Glutamatergic neuron (in vitro differentiated cells): ENCODE measurements at regions not wholly inside any gene's neighbourhood (a gene's known extent, or its start where the extent isn't known, plus 50 kb on each side); places are given as distances from the start of the nearest gene placed in this dataset.

Experiments
- DNase-seq: peaks from one replicate; pipeline ENCODE4 v3.0.0; 2022
- H3K27ac Mint-ChIP-seq: one replicate; pipeline ENCODE4 v1.8.0; 2020; ENCODE audit warnings: mild to moderate bottlenecking, mixed read lengths, inconsistent platforms; ENCODE audit not compliant: unreplicated experiment
- H3K27me3 Mint-ChIP-seq: one replicate; pipeline ENCODE4 v1.8.0; 2020; ENCODE audit warnings: mild to moderate bottlenecking, moderate library complexity, mixed read lengths, inconsistent platforms; ENCODE audit not compliant: unreplicated experiment
- H3K36me3 Mint-ChIP-seq: one replicate; pipeline ENCODE4 v1.8.0; 2020; ENCODE audit warnings: mild to moderate bottlenecking, mixed read lengths, inconsistent platforms; ENCODE audit not compliant: unreplicated experiment
- H3K4me1 Mint-ChIP-seq: one replicate; pipeline ENCODE4 v1.8.0; 2020; ENCODE audit warnings: mild to moderate bottlenecking, low read depth, mixed read lengths, inconsistent platforms; ENCODE audit not compliant: unreplicated experiment
- H3K4me3 Mint-ChIP-seq: one replicate; pipeline ENCODE4 v1.8.0; 2020; ENCODE audit warnings: mild to moderate bottlenecking, mixed read lengths, inconsistent platforms; ENCODE audit not compliant: unreplicated experiment
- H3K9me3 Mint-ChIP-seq: one replicate; pipeline ENCODE4 v1.8.0; 2020; ENCODE audit warnings: mild to moderate bottlenecking, moderate library complexity, mixed read lengths, inconsistent platforms; ENCODE audit not compliant: unreplicated experiment
- TF ChIP-seq, protein P1 (sequence below): fragments of 200-600 bp; sonication (generic); IDR thresholded peaks from one replicate; pipeline ENCODE4 v1.5.0; 2021; ENCODE audit not compliant: partially characterized antibody, unreplicated experiment

DNA sequence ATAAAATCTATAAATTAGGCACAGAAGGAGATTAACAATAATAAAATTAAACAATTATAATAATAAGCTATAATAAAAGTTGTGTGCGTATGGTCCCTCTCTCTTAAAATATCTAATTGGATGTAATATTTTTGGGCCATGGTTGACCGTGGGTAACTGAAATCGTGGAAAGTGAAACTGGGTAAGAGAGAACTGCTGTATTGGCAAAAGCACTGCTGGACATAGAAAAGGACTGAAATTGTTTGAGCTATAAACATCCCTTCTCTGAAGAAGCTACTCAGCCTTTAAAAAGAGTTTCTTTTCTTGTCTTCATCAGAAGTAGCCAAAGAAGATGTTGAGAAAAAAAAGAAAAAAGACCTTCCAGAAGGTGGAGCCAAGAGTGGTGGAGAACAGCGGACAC lies 379.4 kb downstream of the ZNF521 start:
- no peak for DNase-seq
- H3K27ac Mint-ChIP-seq: no peak overlapping the region
- peaks cover 4% of the 10 kb centered on the region for H3K36me3 Mint-ChIP-seq
- H3K4me1 Mint-ChIP-seq: peaks cover 2% of the 10 kb centered on the region
- no peak overlapping the region for H3K4me3 Mint-ChIP-seq
- peaks cover 2% of the 10 kb centered on the region for H3K27me3 Mint-ChIP-seq
- TF ChIP-seq, protein P1, sequence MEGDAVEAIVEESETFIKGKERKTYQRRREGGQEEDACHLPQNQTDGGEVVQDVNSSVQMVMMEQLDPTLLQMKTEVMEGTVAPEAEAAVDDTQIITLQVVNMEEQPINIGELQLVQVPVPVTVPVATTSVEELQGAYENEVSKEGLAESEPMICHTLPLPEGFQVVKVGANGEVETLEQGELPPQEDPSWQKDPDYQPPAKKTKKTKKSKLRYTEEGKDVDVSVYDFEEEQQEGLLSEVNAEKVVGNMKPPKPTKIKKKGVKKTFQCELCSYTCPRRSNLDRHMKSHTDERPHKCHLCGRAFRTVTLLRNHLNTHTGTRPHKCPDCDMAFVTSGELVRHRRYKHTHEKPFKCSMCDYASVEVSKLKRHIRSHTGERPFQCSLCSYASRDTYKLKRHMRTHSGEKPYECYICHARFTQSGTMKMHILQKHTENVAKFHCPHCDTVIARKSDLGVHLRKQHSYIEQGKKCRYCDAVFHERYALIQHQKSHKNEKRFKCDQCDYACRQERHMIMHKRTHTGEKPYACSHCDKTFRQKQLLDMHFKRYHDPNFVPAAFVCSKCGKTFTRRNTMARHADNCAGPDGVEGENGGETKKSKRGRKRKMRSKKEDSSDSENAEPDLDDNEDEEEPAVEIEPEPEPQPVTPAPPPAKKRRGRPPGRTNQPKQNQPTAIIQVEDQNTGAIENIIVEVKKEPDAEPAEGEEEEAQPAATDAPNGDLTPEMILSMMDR: no peak
- peaks cover 1% of the 10 kb centered on the region for H3K9me3 Mint-ChIP-seq

- Mint-ChIP-seq H3K27me3 (peaks cover 5% of the 10 kb centered on the region), H3K36me3 (peaks cover 4% of the 10 kb centered on the region), H3K27ac (no peak overlapping the region), H3K9me3 (peaks cover 1% of the 10 kb centered on the region), H3K4me1 (peaks cover 2% of the 10 kb centered on the region), H3K4me3 (no peak overlapping the region)
- TF ChIP-seq, protein P1: no peak
- no peak for DNase-seq
Observed at GRCh38 chr18:24974431-24974830, 377.5 kb downstream of the ZNF521 start.

DNA sequence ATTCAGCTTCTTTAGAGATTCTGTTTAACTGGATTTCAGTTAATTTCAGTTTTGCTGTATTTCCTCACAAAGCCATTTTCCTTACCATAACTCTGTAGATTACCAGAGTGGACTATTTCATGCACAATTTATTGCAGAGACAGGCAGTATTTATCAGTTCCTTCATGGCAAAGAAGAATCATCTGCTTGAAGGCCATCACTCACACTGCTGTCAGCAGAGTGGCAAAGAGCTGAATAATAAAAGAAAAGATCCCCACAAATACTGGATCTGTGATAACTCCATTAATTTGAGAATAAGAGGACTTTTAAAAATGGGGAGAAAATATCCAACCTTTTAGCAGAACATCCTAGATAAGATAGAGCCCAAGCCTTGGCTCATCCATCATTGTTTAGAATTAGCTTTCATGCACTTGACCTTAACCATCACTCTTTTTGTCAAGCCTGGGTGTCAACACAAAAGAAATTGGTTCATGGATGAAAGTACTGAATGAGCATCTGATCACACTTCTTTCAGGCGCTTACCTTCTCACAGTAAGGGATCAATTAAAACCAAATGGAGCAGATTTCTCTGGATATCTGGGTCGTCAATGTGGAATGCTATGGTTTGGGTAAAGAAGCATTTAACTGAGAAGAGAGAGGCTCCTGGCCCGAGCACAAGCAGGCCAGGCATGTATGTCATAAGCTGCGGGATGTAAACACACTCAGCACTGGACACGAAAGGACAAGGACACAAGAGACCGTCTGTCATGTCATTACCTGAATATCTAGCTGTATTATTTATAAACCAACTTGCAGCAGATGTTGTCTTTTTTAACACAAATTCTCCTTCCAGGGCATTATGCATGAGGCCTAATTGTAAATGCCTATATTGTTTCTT lies 376.2 kb downstream of the ZNF521 start:
- DNase-seq: no peak
- Mint-ChIP-seq H3K27ac (no peak overlapping the region), H3K36me3 (no peaks in the 10 kb centered on the region), H3K4me1 (peaks cover 2% of the 10 kb centered on the region), H3K9me3 (peaks cover 1% of the 10 kb centered on the region), H3K27me3 (peaks cover 5% of the 10 kb centered on the region), H3K4me3 (no peak overlapping the region)
- TF ChIP-seq, protein P1: no peak

- no peak overlapping the region for H3K4me3 Mint-ChIP-seq
- peaks cover 1% of the 10 kb centered on the region for H3K9me3 Mint-ChIP-seq
- H3K27ac Mint-ChIP-seq: no peak overlapping the region
- peaks cover 5% of the 10 kb centered on the region for H3K27me3 Mint-ChIP-seq
- TF ChIP-seq, protein P1: no peak
- peaks cover 2% of the 10 kb centered on the region for H3K4me1 Mint-ChIP-seq
- no peak for DNase-seq
- H3K36me3 Mint-ChIP-seq: no peaks in the 10 kb centered on the region
Observed at GRCh38 chr18:24976502-24976901, 375.5 kb downstream of the ZNF521 start.

DNA sequence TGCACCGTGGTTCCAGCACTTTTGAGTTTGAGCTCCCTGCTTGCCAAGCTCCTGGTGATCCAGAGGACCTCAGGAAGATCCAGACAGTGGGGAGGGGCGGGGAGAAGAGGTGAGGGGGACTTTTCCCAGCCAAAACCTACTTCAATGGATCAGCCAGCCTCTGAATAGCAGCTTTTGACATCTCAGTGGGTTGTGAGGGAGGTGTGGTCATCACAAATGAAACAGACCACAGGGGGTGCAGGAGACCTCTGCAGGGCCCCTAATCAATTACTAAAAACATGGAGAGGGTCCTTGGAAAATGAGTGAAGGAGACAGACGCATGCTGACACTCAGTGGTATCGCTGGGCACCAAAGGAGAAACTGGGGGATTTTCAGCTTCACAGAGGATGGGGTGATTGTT lies 372.7 kb downstream of the ZNF521 start:
- Mint-ChIP-seq H3K36me3 (no peaks in the 10 kb centered on the region), H3K9me3 (no peaks in the 10 kb centered on the region), H3K27ac (no peak overlapping the region), H3K27me3 (peaks cover 3% of the 10 kb centered on the region), H3K4me1 (peaks cover 2% of the 10 kb centered on the region), H3K4me3 (no peak overlapping the region)
- TF ChIP-seq, protein P1: no peak
- DNase-seq: no peak
